ENCODE measurements at regions not wholly inside any gene's neighbourhood (a gene's known extent, or its start where the extent isn't known, plus 50 kb on each side); places are given as distances from the start of the nearest gene placed in this dataset.
"Not testable (repeated sequence)": the region's sequence is repeated elsewhere in the genome, so short reads cannot be mapped to it uniquely, and the experiment has no call there.

- POLR2A ChIA-PET, result no interaction called here
- no peaks in the 10 kb centered on the region for H3K36me3 ChIP-seq (ENCODE audit: control insufficient read depth, insufficient read depth, low read length)
- DNase-seq (ENCODE audit: low read depth), result no peak
- TF ChIP-seq, protein P1, sequence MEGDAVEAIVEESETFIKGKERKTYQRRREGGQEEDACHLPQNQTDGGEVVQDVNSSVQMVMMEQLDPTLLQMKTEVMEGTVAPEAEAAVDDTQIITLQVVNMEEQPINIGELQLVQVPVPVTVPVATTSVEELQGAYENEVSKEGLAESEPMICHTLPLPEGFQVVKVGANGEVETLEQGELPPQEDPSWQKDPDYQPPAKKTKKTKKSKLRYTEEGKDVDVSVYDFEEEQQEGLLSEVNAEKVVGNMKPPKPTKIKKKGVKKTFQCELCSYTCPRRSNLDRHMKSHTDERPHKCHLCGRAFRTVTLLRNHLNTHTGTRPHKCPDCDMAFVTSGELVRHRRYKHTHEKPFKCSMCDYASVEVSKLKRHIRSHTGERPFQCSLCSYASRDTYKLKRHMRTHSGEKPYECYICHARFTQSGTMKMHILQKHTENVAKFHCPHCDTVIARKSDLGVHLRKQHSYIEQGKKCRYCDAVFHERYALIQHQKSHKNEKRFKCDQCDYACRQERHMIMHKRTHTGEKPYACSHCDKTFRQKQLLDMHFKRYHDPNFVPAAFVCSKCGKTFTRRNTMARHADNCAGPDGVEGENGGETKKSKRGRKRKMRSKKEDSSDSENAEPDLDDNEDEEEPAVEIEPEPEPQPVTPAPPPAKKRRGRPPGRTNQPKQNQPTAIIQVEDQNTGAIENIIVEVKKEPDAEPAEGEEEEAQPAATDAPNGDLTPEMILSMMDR (IDR thresholded peaks at IDR 0.05; ENCODE audit: insufficient read depth, low read depth, low read length), result no peak
- no peaks in the 10 kb centered on the region for H3K27me3 ChIP-seq (ENCODE audit: control insufficient read depth, insufficient read depth, low read length)
- no peak overlapping the region for H3K4me3 ChIP-seq (ENCODE audit: low read depth, low read length)
- CTCF ChIA-PET, result no interaction called here
These were observed 747.1 kb downstream of the CETN3 start for GRCh38 chr5:89662499-89662898.

GRCh38 chr5:89638871-89639270 lies 755.9 kb upstream of the MEF2C start:
- POLR2A ChIA-PET, result no interaction called here
- Histone ChIP-seq H3K36me3 (ENCODE audit: control insufficient read depth, insufficient read depth, low read length) (no peaks in the 10 kb centered on the region), H3K4me3 (ENCODE audit: low read depth, low read length) (no peak overlapping the region), H3K27me3 (ENCODE audit: control insufficient read depth, insufficient read depth, low read length) (no peaks in the 10 kb centered on the region)
- TF ChIP-seq, protein P1 (IDR thresholded peaks at IDR 0.05; ENCODE audit: insufficient read depth, low read depth, low read length), result no peak
- DNase-seq (ENCODE audit: low read depth), result no peak
- CTCF ChIA-PET, result interaction anchor here (0.8 kb wide), 1 partner anchor 109 kb away, joined by 3 read pairs; no protein-coding TSS in a partner anchor

GRCh38 chr5:89634176-89634575 lies 751.2 kb upstream of the MEF2C start:
- CTCF ChIA-PET; DNase-seq (ENCODE audit: low read depth): not testable (repeated sequence)

GRCh38 chr5:89630064-89630463 lies 747.1 kb upstream of the MEF2C start:
- CTCF ChIA-PET; H3K36me3 ChIP-seq (ENCODE audit: control insufficient read depth, insufficient read depth, low read length); POLR2A ChIA-PET: not testable (repeated sequence)

More at GRCh38 chr5:89634176-89634575, 751.2 kb upstream of the MEF2C start:
- H3K4me3 ChIP-seq (ENCODE audit: low read depth, low read length); H3K36me3 ChIP-seq (ENCODE audit: control insufficient read depth, insufficient read depth, low read length); H3K27me3 ChIP-seq (ENCODE audit: control insufficient read depth, insufficient read depth, low read length); POLR2A ChIA-PET: not testable (repeated sequence)

DNA sequence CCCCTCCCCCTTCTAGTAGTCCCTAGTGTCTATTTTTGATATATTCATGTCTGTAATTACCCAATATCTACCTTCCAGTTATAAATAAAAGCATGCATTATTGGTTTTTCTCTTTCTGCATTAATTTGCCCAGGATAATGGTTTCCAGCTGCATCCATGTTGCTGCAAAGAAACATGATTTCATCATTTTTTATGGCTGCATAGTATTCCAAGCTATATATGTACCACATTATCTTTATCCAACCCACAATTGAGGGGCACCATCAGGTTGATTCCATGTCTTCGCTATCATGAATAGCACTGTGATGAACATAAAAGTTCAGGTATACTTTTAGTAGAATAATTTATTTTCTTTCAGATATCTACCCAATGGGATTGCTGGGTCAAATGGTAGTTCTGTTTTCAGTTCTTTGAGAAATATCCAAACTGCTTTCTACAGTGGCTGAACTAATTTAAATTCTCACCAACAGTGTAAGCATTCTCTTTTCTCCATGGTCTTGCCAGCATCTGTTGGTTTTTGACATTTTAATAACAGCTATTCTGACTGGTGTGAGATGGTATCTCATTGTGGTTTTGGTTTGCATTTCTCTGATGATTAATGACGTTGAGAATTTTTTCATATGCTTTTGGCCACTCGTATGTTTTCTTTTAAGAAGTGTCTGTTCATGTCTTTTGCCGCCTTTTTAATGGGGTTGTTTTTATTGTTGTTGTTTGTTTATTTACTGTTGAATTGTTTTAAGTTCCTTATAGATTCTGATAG lies 746.1 kb upstream of the MEF2C start:
- no peaks in the 10 kb centered on the region for H3K27me3 ChIP-seq (ENCODE audit: control insufficient read depth, insufficient read depth, low read length)
- POLR2A ChIA-PET, result no interaction called here
- TF ChIP-seq, protein P1 (IDR thresholded peaks at IDR 0.05; ENCODE audit: insufficient read depth, low read depth, low read length), result no peak
- DNase-seq (ENCODE audit: low read depth), result no peak
- CTCF ChIA-PET, result no interaction called here
- no peaks in the 10 kb centered on the region for H3K36me3 ChIP-seq (ENCODE audit: control insufficient read depth, insufficient read depth, low read length)
- no peak overlapping the region for H3K4me3 ChIP-seq (ENCODE audit: low read depth, low read length)

More at GRCh38 chr5:89630064-89630463, 747.1 kb upstream of the MEF2C start:
- DNase-seq (ENCODE audit: low read depth); H3K27me3 ChIP-seq (ENCODE audit: control insufficient read depth, insufficient read depth, low read length); H3K4me3 ChIP-seq (ENCODE audit: low read depth, low read length): not testable (repeated sequence)

- TF ChIP-seq, protein P1 (IDR thresholded peaks at IDR 0.05; ENCODE audit: insufficient read depth, low read depth, low read length), result no peak
These were observed 733.0 kb upstream of the MEF2C start for GRCh38 chr5:89615839-89616518.

More at GRCh38 chr5:89615839-89616518, 733.0 kb upstream of the MEF2C start:
- Histone ChIP-seq H3K27me3 (ENCODE audit: control insufficient read depth, insufficient read depth, low read length) (no peaks in the 10 kb centered on the region), H3K36me3 (ENCODE audit: control insufficient read depth, insufficient read depth, low read length) (no peaks in the 10 kb centered on the region), H3K4me3 (ENCODE audit: low read depth, low read length) (no peak overlapping the region)
- DNase-seq (ENCODE audit: low read depth), result no peak
- ChIA-PET POLR2A (no interaction called here), CTCF (no interaction called here)

Data from BJ (cell line).